Left renal cortex interstitium (tissue), 4 donors: ENCODE measurements at regions not wholly inside any gene's neighbourhood (a gene's known extent, or its start where the extent isn't known, plus 50 kb on each side); places are given as distances from the start of the nearest gene placed in this dataset.
"Not testable (repeated sequence)": the region's sequence is repeated elsewhere in the genome, so short reads cannot be mapped to it uniquely, and the experiment has no call there.

Experiments
- DNase-seq, 4 donors: peaks; one replicate each; pipeline ENCODE4 v3.0.0-alpha.2; 2013; ENCODE audit warnings: low read depth in 4 of 4, low spot score in 2 of 4, missing footprints in 1 of 4

GRCh38 chr7:46774515-46774914 lies 807.4 kb downstream of the TNS3 start:
- DNase-seq, result no peak

- DNase-seq, result no peak
Observed at GRCh38 chr7:46772776-46773175, 809.1 kb downstream of the TNS3 start.

- DNase-seq, result no peak
Observed at GRCh38 chr7:46767071-46767470, 814.8 kb downstream of the TNS3 start.

DNA sequence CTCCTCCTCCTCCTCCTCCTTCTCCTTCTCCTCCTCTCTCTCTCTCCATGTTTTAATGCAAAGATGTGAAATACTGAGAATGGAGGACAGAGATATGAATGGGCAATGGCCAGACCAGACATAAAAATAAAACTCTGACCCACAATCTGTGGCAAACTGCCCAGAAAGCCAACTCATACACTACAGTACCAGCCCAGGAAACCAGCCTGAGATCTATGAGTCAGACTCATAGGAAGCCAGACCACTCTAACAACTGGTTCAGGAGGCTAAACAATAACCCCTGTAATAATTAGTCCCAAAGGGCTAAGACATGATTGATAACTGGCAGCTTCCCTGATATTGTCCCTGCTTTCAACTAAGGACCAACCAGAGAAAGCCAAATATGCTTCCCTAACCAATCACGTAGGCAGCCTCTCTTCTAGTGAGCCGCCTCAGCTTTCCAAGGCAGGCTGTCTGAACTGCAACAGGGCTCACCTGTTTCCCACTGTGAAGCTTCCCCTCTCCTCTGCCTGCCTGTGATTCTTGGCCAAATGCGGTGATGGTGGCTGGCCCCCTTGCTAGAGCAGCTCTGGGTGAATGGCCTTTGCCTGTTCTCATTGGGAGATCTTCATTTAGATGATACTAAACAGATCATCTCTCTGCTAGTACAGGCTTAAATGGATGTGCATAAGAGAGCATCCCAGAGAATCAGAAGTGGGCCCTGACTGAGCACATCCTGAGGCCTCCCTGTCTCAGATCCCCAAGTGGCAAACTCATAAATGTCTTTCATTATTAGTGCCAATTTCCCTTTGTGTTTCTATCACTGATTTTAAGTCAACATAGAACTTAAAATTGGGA lies 817.6 kb downstream of the TNS3 start:
- no peak for DNase-seq

GRCh38 chr7:46763344-46763743 lies 818.6 kb downstream of the TNS3 start:
- no peak for DNase-seq

DNA sequence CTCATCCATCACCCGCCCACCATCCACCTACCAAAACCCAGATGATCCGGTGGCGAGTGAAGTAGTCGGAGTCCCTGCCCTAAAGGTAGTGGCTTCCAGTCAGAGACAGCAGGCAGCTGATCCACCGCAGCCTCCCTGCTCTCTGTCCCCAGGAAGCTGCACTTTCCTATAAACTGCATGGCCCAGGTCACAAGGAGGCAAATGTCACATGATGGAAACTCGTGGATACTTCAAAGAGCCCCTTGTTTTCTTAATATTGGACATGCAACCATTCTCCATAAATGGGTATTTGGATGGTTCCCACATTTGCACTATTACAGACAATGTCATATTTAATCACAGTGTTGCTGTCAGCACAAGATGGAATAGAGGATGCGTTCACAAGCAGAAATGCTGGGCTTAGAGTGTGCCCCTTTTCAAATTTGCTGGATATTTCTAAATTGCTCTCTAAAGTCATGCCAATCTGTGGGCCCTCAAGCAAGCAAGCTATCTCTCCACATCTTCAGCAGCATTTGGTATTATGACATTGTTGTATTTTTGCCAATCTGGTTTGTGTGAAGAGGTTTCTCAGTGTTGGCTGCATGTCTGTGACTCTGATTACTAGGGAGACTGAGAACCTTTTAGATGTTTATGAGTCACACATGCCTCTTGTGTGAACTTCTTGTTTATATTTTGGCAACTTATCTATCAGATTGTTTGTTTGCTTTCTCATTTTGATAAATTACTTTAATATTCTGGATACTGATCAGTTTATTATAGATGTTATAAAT lies 822.0 kb downstream of the TNS3 start:
- DNase-seq, result no peak

- DNase-seq, result no peak
Observed at GRCh38 chr7:46756996-46757395, 824.9 kb downstream of the TNS3 start.

DNA sequence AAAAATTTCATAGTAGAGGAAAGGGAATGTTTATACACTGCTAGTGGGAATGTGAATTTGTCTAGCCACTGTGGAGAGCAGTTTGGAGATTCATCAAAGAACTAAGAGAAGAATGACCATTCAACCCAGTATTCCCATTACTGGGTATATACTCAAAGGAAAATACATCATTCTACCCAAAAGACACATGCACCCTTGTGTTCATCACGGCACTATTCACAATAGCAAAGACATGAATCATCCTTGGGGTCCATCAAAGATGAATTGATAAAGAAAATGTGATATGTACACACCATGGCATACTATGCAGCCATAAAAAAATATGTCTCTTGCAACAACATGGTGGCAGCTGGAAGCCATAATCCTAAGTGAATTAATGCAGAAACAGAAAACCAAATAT lies 825.7 kb downstream of the TNS3 start:
- no peak for DNase-seq

DNA sequence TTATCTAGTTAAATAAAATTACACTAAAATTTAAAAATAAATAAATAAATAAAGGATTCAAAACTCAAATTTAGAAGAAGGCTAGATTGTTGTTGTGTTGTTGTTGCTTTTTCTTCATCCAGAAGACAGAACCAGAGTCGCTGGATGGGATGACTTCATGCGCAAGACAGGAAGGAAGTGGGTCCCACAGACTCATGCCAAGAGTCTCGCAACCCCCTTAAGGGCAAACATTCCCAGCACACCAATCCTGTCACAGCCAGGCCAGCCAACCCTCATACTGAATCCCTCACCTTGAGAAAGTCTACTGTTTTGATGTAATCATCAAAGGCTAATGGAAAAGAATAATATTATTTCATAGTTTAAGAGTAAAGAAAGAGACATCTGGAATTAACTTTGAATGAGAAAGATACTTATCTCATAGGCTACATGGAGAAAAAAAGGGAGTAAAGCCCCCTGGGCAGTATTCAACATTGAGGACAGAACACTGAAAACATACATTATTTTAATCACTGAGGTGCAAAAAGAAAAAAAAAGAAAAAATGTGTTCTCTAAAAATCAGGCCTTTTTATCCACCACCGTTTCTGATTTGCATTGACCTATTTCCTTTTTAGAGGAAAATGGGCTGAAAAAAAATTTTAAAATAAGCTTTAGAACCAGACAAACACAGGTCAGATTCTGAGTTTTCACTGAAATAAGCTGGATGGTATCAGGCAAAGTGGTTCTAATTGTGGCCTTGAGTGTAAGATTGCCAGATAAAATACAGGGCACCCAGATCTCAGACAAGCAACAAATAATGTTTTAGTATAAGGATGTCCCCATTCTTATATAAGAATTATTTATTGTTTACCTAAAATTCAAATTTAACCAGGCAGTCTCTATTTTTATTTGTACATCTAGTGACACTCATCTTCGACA lies 826.5 kb downstream of the TNS3 start:
- no peak for DNase-seq

- no peak for DNase-seq
Observed at GRCh38 chr7:46754140-46754720, 827.7 kb downstream of the TNS3 start.

GRCh38 chr7:46753662-46754061 lies 828.2 kb downstream of the TNS3 start:
- no peak for DNase-seq

DNA sequence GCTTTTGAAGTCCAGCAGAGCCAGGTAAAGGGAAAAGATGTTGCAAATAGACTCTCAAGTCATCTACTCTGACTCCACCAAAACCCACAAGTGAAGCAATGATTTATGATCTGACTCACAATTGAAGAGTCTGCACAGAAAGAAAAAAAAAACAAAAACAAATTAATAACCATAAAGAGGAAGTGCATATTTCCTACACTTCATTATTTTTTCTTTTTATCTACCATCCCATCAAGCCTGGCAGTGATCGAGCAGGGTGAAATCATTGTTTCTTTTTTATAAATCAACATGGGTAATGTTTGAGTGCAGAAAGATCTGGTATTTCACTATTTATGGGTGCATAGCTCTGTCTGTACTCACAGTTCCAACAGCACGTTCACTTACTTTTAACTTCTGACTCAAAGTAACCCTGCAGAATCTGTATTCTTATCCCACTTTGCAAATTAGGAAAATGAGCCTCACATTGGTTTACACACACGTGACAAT lies 829.0 kb downstream of the TNS3 start:
- no peak for DNase-seq

DNA sequence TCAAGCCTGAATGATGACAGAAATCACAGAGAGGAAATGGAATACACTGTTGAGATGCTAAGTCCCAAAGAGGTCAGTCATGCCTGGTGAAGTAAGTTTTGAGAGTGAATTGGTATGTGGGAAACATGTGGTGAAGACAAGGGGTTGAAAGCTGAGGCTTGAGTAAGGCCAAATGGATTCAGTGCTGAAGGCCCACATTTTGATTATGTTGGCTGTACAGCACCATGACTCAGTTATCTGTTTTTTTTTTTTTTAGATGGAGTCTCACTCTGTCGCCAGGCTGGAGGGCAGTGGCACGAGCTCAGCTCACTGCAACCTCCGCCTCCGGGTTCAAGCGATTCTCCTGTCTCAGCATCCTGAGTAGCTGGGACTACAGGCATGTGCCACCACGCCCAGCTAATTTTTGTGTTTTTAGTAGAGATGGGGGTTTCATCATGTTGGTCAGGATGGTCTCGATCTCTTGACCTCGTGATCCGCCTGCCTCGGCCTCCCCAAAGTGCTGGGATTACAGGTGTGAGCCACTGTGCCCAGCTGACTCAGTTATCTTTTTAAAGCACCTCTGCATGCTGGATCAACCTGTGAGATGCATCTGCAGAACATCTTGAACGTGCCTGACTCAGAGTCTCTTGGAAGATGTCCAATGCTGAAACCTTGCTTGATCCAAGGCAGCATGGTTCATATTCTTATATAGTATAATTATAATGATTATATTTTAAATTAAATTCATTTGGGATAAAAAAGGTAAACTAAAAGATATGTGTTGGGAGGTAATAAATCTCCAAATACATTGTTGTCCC lies 829.8 kb downstream of the TNS3 start:
- DNase-seq, result not testable (repeated sequence)

- DNase-seq, result no peak
Observed at GRCh38 chr7:46751471-46751870, 830.4 kb upstream of the IGFBP3 start.

GRCh38 chr7:46750321-46750865 lies 829.3 kb upstream of the IGFBP3 start:
- no peak for DNase-seq

DNA sequence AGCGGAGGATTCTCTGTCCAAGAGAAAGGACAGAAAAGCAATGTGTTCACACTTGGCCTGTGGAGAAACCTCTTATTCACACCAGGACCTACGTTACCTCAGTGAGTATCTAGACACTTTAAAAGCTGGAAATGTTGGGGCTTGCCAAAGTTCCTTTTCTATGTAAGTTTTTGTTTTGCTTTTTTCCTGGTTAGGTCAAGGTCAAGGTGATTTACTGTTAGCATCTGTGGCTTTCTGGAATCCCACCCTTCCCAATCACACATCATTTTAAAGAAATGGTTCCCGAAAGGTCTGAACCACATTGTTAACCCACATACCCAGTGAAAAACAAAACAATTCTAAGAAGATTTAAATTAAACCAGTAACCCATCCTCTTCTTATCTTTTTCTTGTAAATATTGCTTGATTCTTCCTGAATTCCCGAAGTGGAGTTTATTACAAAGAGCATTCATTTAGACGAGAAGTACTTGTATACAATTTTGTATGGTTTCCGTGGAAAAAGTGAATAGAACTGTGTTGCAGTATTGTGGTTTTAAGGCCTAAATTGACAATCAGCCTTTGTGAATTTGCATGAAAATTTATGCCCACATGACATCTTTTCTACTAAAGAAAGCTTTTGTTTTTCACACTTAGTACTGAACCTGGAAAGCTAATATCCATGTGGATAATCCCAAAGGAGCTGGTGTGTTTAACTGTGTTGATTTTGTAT lies 827.0 kb upstream of the IGFBP3 start:
- peak in 1 of 4 donors; percentile 20 for DNase-seq

DNA sequence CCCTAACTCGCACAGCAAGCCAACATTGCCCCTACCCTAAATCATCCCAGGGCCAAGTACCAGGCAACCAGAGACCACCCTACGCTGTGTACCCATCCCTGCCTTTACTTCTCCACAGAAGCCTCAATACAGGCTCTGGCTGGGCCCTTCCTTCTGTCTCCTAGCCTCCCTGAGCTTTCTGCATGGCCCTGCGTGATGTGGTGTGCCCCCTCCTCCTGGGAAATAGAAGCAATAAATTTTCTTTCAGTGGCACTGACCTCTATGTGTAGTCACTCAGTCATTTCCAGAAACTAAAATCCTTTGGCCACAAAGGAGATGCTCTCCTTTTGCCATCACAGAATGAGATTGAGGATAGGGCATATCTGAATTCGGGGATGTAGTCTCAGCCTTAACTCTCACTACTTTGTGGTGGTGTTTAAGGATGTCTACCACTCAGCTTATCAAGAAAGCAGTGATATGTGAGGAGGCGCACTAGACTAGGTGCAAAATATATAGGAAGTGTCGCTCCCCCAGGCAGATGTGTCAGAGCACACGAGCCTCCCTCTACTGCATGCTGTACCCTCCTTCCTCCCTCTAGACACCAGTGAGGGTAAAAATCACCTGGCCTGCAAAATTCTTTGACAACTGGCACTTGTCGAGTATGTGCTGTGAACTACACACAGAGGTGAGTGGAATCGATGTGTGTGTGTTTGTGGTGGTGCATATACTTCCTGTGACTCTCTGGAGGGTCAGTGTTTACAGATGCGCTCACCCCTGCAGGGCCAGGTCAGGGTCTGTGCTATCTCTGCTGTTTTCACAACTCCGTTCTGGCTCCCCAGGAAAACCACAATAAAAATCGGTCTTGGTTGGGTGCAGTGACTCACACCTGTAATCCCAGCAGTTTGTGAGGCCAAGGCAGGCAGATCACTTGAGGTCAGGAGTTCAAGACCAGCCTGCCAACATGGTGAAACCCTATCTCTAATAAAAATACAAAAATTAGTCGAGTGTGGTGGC lies 825.9 kb upstream of the IGFBP3 start:
- no peak for DNase-seq

DNA sequence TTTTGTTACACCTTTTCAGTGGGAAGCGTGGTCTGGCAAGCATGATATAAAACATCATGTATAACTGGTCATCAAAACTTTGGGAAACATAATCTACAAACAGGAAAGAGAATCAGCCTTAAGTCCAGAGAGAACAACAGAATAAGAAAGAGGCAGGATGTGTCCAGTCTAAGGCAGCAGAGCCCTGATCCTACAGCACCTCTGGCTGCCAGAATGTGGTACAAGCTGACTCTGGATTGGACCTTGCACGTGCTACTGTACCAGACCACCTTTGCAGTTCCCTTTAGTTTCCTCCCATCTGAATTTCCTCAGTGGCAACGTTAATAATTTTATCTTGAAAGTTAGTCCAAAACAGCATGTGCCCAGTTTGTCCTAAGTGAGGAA lies 824.6 kb upstream of the IGFBP3 start:
- DNase-seq, result no peak
